ENCODE measurements at regions not wholly inside any gene's neighbourhood (a gene's known extent, or its start where the extent isn't known, plus 50 kb on each side); places are given as distances from the start of the nearest gene placed in this dataset.

DNA sequence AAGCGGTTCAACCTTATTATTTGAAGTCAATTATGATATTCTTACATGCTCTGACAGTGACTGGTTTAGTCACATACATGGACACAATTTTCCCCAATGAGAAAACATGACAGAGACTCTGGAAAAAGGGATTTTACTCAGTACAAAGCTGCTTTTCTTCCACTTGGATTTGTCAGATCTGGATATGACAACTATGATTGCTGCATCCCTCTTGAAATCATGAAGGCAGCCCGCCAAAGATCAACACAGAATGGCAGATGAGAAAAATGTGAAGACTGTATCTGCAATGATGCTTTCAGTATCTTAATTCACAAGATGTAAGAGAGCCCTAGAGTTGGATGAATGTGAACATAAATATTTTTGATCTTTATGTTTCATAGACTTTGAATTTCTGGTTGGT is 439.6 kb downstream of the CDH8 start:
- no peak for DNase-seq (ENCODE audit: low spot score)

DNA sequence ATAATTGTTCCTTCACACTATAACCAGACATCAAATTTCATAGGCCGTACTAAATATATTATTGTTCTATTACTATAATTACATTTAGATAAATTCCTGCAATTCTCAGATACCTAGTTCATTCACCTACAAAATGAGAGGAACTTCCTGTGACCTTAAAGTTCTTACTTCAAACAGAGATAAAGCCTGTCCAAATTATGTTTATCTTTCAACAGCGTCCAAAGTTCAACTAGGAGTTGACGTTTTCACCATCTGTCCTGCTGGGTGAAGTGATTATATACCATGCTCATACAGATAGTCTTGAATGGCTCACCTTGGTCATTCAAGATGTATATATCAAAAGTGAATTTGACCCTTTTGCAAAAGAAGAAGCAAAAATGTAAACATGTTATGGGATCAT is 440.6 kb downstream of the CDH8 start:
- DNase-seq (ENCODE audit: low spot score) = no peak

DNA sequence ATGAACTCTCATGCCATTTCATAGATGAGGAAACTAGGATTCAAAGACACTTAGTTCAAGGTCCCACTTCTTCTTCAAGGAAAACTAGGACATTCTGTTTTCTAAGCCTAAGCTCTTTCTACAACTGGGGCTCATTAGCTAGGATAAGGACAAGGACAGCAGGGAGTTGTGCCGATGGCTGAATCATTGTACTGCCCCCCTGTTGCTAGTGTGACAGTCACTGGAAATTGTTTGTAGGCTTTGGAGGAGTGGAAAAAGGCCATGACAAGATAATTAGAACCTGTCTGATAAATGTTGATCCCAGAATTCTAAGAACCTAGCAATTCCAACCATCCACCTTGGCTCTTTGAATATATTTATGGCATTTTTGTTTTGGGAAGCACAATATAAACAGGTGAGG is 445.7 kb downstream of the CDH8 start:
- no peak for DNase-seq (ENCODE audit: low spot score)

DNA sequence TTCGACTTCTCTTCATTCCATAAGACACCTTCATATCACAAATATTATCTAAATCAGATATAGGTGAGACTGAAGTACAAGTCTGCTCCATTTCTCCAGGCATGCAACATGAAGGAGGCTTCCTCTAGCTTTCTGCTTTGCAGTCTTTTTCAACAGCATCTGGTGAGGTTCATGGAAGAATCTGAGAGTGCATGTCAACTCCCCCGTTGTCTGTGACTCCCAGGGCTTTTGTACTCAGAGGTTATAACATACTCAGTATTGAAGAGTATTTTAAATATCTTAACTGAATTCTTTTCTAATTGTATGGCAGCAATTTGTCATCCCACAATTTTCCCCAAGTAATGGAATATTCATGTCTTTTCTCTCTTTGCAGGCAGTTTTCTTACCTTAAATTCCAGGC is 448.7 kb downstream of the CDH8 start:
- DNase-seq (ENCODE audit: low spot score) = no peak

DNA sequence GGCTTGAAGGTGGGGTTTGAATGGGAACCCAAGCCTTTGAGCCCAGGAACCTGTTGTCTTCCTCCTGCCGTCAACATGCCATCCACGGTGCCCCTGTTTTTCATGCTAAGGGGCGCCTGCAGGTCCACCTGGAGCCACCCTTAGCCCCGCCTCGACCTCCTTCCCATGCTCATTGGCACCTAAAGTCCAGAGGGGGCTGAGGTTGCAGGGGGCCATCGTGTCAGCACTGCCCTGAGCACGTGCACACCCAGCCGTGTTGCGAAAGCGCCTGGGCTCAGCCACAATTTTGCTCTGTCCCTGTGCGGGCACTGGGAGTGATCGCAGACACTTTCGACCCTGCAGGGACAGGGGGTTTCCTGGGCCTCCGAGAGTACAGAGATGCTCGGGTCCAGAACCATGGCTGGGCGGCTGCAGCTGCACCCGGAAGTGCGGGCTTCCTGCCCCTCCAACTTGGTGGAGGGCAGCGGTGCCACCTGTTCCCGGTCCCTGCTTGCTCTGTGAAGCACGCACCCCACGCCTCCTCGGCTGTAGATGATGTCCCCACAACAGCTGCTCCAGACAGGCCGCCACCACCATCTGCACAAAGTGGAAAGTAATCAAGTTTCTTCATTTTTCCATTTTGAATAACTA is 454.7 kb downstream of the CDH8 start:
- DNase-seq (ENCODE audit: low spot score) = no peak

DNA sequence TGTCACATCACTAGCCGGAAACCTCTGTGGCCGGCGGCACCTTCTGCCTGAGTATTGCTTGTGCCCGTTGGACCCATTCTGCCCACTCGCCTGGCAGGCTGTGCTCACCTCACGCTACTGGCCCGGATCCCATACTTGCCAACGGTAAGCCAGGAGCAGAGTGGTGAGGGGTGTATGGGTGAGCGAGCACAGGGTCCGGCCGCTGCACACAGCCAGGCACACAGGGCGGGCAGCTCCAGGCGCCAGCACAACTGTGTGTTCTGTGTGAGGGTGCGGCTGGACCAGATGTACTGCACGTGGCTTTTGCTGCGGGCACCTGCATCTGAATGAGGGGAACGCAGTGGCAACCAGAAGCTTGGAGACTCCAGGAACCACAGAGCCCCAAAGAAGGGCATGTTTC is 455.7 kb downstream of the CDH8 start:
- DNase-seq (ENCODE audit: low spot score) = no peak

DNA sequence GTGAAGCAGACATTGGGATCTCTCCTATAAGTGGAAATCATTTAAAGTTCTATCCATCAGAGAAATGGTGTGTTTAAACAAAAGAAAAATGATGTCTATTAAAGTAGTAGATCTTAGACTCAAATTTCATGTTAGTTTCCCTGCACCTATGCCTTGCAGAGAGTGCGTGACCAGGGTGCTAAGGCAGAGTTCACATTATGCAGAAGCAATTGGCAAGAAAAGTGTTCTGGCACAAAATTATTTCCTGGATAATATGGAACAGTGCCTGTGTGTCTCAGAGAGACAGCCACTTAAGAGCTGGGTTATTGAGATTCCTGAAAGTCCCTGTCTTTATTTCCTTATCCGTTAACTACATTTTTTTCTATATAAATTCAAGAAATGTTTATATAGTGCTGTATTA is 457.0 kb downstream of the CDH8 start:
- no peak for DNase-seq (ENCODE audit: low spot score)

DNA sequence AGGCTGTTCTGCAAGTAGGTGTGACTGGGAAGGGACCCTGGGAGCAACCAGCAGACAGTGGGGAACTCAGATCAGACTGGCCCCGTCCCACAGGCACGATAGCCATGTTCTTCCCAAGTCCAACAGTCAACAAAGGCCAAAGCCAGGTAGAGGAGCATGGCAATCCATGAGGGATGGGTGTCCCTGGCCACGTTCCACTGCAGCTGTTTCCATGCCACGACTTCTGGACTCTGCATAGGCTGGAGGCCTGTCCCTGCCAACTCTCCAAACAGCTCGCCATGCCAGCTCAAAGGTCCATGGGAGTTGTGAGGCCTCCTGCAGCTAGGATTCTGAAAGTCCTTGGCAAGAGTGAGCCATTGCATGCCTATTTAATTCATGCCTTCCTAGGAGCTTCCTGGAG is 459.8 kb downstream of the CDH8 start:
- no peak for DNase-seq (ENCODE audit: low spot score)

DNA sequence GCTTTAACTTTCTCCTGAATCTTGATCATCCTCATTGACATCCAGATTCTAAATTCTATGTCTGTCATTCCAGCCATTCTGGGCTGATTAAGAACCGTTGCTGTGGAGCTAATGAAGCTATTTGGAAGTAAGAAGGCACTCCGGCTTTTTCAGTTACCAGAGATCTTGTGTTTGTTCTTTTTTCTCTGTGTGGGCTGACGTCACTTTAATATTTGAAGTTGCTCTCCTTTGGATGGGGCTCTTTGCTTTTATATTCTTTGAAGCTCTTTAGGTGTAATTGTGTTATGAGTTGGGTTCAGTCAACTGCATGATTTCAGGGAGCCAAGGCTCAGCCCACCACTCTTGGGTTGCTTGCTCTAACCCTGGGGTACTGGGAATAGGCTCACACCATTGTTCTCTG is 460.6 kb downstream of the CDH8 start:
- no peak for DNase-seq (ENCODE audit: low spot score)

DNA sequence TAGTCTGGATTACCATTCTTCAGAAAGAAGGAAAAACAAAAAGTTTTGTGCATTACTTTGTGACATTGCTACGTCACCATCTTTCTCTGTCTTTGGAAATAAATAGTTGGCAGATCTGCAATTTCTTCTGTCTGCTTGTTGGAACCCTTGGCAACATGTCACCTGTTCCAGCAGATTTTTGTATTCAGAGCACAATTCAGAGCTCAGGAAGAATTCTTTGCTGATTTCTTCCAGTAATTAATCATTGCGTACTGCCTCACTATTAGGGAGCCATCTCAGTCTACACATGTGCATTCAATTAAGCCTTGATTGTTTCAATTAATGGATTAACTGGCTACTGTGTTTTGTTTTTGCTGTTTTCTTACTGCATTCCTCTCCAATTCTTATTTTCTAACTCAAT is 467.2 kb downstream of the CDH8 start:
- no peak for DNase-seq (ENCODE audit: low spot score)

DNA sequence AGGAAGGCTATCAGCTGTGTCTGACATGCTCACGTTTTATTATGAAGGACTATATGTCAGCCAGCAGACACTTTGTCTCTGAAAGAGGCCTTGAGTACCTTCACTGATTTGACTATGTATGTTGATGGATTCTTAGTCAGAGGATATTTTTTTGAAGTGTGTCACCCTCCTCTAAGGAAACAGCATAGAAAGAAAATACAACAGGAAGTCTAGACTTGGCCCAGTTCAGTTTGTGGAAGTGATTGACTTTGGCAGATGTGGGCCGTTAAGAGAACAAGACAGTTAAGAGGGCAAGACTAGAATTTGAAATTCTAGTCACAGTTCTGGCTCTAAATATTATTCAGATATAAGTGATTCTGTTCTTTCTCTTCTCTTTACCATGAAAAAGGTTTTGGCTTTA is 471.5 kb downstream of the CDH8 start:
- DNase-seq (ENCODE audit: low spot score) = no peak

DNA sequence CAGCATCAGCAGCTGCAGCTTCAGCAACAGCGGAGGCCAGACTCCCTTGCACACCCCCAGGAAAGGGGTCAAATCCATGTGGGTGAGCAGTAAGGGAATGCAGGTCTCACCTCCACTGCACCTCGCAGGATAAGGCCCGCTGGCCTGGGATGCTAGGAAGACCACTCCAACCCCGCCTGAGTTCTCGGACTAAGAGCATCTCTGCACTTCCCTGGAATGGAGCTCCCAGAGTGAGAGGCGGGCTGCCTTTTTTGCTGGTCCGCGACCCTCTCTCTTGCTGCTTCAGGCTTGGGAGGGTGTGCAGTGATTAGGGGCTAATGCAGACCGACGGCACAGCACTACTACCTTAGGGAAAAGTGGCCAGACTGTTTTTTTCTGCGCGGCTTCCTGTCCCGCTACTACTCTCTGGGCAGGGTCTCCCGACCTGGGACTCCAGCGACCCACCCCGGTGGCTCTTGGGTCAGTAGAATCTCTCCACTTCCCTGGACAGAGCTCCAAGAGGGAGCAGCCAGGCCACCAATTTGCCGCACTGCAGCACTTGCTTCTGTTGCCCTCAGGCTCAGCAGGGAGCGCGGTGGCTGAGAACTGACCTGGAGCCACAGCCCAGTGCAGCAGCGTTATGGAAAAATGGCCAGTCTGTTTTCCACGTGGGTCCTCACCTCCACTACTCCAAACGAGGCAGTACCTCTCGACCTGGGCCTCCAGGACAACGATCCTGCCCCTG is 480.4 kb downstream of the CDH8 start:
- DNase-seq (ENCODE audit: low spot score) = no peak

DNA sequence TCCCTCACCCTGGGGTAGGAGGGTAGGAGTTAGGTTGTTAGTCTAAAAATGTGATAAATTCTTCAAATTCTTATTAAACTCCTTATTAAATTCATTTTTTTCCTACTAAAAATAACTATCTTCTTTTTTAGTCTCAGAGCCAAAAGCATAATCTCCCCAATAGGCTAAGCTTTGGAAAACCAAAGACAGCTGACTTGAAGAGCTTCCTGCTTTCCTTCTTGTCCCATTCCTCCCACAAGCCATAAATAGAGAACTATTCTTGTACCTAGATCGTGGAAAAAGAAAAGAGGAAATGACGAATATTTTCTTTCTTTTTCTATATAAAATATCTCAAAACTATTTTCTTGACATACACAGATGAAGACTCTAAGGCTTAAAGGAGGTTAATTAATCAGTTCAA is 486.9 kb downstream of the CDH8 start:
- no peak for DNase-seq (ENCODE audit: low spot score)

DNA sequence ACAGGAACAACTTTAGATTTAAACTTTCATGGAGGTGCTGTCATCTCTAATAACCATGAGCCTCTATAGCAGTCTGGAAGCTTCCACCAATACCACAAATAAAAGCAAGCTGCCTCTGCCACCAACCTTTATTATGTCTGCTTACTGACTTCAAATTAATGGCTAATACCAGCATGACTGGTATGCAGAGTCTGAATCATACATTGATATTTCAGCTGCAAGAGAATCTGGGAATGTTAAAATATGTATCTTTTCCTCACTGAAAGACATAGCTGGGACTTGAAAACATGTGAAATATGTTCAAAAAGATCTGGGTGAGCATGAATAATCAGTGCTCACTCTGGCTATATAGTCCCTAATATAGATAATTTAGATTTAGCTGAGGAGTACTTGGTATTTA is 488.6 kb downstream of the CDH8 start:
- no peak for DNase-seq (ENCODE audit: low spot score)

DNA sequence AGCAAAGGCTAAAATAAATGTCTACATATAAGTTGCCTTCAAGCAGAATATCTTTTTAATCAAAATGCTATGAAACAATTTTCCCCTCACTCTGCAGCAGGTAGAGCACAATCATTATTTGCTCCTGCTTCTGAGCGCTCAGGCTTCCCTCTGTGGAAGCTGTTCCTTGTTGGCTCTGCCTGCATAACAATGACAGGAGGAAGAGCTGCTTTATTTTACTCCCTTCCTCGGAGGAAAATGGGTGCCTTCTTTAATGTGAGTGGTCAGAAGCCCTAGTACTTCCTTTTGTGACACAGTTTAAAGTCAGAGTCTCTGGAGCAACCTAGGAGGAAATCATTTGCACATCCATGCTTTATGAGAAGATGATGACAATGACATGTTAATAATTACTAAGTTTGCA is 492.1 kb downstream of the CDH8 start:
- no peak for DNase-seq (ENCODE audit: low spot score)

DNA sequence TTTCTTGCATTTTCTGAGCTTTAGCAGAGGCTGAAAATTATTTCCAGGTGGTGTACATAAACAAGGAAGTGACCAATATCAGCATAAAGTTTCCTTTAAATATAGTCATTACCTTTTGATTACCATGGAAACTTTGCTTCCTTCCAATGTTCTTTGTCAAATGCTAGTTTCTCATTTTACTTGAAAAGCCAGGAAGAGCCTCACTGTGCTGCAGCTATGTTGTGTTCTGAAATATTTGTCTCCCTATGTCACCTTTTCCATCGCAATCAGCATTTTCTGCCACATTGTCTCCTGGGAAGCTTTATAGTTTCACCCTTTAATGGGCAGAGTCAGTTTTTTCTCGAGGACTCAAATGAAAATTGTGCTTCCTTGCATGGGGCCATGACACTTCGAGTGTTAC is 496.0 kb downstream of the CDH8 start:
- DNase-seq (ENCODE audit: low spot score) = no peak

DNA sequence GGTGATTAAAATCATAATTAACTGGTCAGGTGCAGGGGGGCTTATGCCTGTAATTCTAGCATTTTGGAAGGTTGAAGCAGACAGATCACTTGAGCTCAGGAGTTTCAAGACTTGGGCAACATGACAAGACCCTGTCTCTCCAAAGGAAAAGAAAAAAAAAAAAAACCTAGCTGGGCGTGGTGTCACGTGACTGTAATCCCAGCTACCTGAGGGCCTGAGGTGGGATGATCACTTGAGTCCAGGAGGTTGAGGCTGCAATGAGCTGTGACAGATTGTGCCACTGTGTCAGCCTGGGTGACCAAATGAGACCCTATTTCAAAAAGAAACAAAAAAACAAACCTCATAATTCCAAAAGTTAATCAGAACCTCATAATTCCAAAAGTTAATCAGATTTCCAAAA is 505.5 kb downstream of the CDH8 start:
- DNase-seq (ENCODE audit: low spot score) = no peak

DNA sequence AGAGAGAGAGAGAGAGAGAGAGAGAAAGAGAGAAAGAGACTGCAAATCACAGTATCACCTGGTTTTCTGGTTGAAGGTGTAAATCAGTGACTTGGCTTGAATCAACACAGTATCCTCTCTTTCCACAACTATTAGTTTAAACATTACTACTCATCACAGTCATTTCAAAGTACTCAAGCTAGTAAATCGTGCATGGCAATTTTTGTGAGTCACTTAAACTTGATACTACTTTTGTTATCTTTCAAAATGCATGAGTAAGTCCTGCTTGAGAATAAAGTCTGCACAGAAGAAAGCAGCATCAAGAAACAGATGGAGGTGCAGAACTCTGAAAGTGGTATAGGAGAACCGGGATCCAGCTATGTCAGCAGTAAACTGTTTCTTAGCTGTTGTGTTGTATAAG is 535.4 kb downstream of the CDH8 start:
- no peak for DNase-seq (ENCODE audit: low spot score)

DNA sequence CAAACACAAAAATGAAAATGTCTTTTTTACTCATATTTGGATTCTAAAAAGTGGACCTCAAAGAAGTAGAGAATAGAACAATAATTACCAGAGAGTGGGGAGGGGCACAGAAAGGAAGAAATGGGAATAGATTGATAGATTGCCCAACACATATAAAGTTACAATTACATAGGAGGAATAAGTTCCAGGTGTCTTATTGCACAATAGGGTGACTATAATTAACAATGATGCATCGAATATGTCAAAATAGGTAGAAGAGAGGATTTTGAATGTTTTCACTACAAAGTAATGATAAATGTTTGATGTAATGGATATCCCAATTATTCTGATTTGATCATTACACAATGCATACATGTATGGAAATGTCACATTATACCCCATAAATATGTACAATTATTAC is 556.0 kb downstream of the CDH8 start:
- DNase-seq (ENCODE audit: low spot score) = no peak

DNA sequence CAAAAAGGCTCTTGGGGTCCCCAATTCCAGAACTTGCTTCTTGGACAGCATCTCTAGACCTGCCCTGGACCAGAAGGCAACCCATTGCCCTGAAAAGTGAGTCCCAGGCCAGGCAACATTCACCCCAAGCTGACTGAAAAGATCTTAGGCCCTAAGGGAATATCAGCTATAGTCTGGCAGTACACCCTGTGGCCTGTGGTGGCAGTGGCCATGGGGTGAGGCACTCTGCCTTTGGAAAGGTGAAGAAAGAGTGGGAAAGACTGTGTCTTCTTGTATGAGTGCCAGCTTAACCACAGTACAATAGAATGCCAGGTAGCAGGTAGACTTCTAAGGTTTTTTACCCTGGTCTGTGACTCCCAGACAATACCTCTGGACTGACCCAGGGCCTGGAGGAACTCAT is 564.5 kb downstream of the CDH8 start:
- no peak for DNase-seq (ENCODE audit: low spot score)

DNA sequence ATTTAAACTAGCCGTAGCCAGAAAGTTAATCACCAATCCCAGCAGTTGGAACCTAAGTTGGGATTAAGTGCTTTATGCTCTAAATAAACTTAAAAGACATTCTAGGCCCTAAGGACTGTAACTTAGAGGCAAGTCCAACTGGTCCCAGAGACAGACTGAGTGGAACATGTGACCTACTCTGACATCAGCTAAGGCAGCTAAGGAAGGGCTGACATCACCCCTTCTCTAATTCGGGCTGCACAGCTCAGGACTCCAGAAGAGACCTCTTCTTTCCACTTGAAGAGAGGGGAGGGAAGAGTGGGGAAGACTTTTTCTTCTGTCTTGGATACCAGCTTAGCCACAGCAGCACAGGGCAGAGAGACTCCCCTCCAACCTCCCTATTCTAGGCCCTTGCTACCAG is 565.2 kb downstream of the CDH8 start:
- DNase-seq (ENCODE audit: low spot score) = no peak

DNA sequence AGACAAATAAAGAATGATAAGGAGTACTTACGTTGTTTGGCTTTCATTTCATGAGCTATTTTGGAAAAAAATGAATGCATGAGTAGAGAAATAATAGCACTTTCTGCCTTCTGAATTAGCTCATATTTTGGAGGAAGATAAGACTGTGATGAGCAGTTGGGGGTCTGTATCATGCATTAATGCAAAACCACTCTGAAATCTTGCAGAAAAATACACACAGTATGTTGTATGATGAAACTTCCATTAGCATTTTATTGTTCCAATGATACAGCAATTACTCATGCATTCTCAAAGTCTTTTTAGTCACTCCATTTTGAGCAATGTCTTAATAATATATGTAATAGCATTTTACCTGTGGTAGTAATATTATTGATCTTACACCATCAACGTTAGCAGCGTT is 571.0 kb downstream of the CDH8 start:
- no peak for DNase-seq (ENCODE audit: low spot score)

DNA sequence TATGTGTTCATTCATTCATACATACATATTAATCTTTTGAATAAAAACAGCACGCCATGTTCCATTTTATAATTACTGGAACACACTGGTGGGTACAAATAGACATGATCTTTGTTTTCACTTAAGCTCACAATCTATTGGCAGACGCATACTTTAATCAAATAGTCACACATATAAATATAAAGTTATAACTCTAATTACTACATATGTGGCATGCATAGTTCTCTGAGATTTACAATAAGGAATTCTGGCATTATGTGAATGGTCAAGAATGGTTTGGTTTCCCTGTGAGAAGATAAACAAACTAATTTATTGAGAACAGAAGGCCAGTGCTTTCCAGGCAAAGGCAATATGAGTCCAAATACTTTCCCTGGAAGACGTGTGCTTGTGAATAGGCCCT is 576.2 kb downstream of the CDH8 start:
- DNase-seq (ENCODE audit: low spot score) = no peak

DNA sequence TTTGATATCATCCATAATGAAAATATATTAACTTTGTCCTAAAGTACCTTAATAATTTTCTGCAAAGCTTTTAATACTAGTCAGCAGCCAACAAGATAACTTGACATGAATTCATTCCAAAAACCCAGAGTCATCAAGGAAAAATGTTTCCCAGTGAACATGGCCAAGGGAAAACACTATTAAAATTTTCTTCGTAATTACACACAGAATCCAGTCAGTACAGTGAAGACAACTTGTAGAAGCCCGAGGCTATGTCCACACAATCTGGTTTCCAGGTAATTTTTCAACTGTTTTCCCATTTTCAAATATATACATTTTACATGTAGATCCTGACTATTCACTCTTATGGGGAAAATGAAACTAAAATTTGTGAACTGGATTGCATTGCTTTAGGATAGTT is 600.9 kb downstream of the CDH8 start:
- no peak for DNase-seq (ENCODE audit: low spot score)

All from AG08396 (cell line).